G401 (cell line): ENCODE measurements at regions not wholly inside any gene's neighbourhood (a gene's known extent, or its start where the extent isn't known, plus 50 kb on each side); places are given as distances from the start of the nearest gene placed in this dataset.

ENCODE experiments used
- DNase-seq: peaks from one replicate; pipeline ENCODE4 v3.0.0-alpha.2; 2015; ENCODE audit warnings: low spot score
- in situ Hi-C: cut with HindIII; loops from 2 replicates; pipeline ENCODE4 v1.10.0; 2016; ENCODE audit warnings: low sequenced_read_pairs, mixed read lengths

- in situ Hi-C loops = no loop called here
Measured at GRCh38 chr14:97428808-97429440, 631.7 kb downstream of the VRK1 start.

GRCh38 chr14:97432586-97432985, 635.4 kb downstream of the VRK1 start:
- DNase-seq = no peak
- in situ Hi-C loops = no loop called here

More at GRCh38 chr14:97428808-97429440, 631.7 kb downstream of the VRK1 start:
- no peak for DNase-seq

GRCh38 chr14:97441740-97442362, 644.7 kb downstream of the VRK1 start:
- no peak for DNase-seq
- in situ Hi-C loops = no loop called here

GRCh38 chr14:97442363-97442762, 645.2 kb downstream of the VRK1 start:
- in situ Hi-C loops = no loop called here
- no peak for DNase-seq

GRCh38 chr14:97443412-97443811, 646.2 kb downstream of the VRK1 start:
- in situ Hi-C loops = no loop called here
- DNase-seq = no peak

- in situ Hi-C loops = no loop called here
- DNase-seq = no peak
Measured at GRCh38 chr14:97444248-97444647, 647.1 kb downstream of the VRK1 start.

GRCh38 chr14:97445367-97445766, 648.2 kb downstream of the VRK1 start:
- DNase-seq = no peak
- in situ Hi-C loops = no loop called here

- in situ Hi-C loops = no loop called here
Measured at GRCh38 chr14:97446087-97446486, 648.9 kb downstream of the VRK1 start.

GRCh38 chr14:97452314-97452713, 655.1 kb downstream of the VRK1 start:
- in situ Hi-C loops = no loop called here
- no peak for DNase-seq

More at GRCh38 chr14:97446087-97446486, 648.9 kb downstream of the VRK1 start:
- no peak for DNase-seq

- in situ Hi-C loops = no loop called here
- no peak for DNase-seq
Measured at GRCh38 chr14:97453991-97454390, 656.8 kb downstream of the VRK1 start.

- no peak for DNase-seq
- in situ Hi-C loops = no loop called here
Measured at GRCh38 chr14:97456462-97456861, 659.3 kb downstream of the VRK1 start.

GRCh38 chr14:97456958-97457357, 659.8 kb downstream of the VRK1 start:
- in situ Hi-C loops = no loop called here

GRCh38 chr14:97457575-97458085, 660.4 kb downstream of the VRK1 start:
- in situ Hi-C loops = no loop called here
- DNase-seq = no peak

More at GRCh38 chr14:97456958-97457357, 659.8 kb downstream of the VRK1 start:
- no peak for DNase-seq

- in situ Hi-C loops = no loop called here
- DNase-seq = no peak
Measured at GRCh38 chr14:97458255-97458654, 661.1 kb downstream of the VRK1 start.

- in situ Hi-C loops = no loop called here
- peak; percentile 1 for DNase-seq
Measured at GRCh38 chr14:97458661-97459579, 661.7 kb downstream of the VRK1 start.

GRCh38 chr14:97462081-97462480, 664.9 kb downstream of the VRK1 start:
- no peak for DNase-seq

GRCh38 chr14:97468220-97468619, 671.0 kb downstream of the VRK1 start:
- DNase-seq = no peak
- in situ Hi-C loops = no loop called here

More at GRCh38 chr14:97462081-97462480, 664.9 kb downstream of the VRK1 start:
- in situ Hi-C loops = no loop called here

- no peak for DNase-seq
- in situ Hi-C loops = no loop called here
Measured at GRCh38 chr14:97477353-97477752, 680.2 kb downstream of the VRK1 start.

- DNase-seq = no peak
- in situ Hi-C loops = no loop called here
Measured at GRCh38 chr14:97485201-97485600, 688.0 kb downstream of the VRK1 start.

- in situ Hi-C loops = no loop called here
- no peak for DNase-seq
Measured at GRCh38 chr14:97486601-97487120, 689.5 kb downstream of the VRK1 start.
